HG02642 (cell line): ENCODE measurements at regions not wholly inside any gene's neighbourhood (a gene's known extent, or its start where the extent isn't known, plus 50 kb on each side); places are given as distances from the start of the nearest gene placed in this dataset.
"Not testable (repeated sequence)": the region's sequence is repeated elsewhere in the genome, so short reads cannot be mapped to it uniquely, and the experiment has no call there.

Experiments
- ATAC-seq: cut with Tn5 transposase; IDR thresholded peaks from one replicate; pipeline ENCODE4 v1.9.1; 2021; ENCODE audit warnings: mild to moderate bottlenecking; ENCODE audit not compliant: unreplicated experiment, poor library complexity

- no peak for ATAC-seq
Observed at GRCh38 chr1:68777851-68778250, 281.0 kb upstream of the DEPDC1 start.

- not testable (repeated sequence) for ATAC-seq
Observed at GRCh38 chr1:68779841-68780240, 283.0 kb upstream of the DEPDC1 start.

GRCh38 chr1:68780919-68781318 lies 284.0 kb upstream of the DEPDC1 start:
- no peak for ATAC-seq

DNA sequence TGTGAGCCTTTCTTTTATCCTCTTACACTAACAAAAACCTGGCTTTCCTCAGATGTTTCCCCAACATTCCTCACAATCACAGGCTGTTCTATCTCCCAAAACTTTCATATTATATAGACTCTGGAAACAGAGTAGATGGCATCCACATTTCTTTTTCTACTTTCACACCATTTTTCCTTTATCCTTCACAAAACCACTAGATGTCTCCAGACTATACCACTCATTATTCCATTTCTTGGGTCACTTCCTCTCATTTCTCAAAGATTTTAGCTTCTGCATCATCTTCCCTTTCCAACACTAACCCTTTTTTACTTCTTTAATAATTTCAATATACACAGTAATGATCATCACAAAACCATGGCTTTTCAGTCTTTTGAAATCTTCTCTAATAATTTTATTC lies 286.0 kb upstream of the DEPDC1 start:
- ATAC-seq, result no peak

DNA sequence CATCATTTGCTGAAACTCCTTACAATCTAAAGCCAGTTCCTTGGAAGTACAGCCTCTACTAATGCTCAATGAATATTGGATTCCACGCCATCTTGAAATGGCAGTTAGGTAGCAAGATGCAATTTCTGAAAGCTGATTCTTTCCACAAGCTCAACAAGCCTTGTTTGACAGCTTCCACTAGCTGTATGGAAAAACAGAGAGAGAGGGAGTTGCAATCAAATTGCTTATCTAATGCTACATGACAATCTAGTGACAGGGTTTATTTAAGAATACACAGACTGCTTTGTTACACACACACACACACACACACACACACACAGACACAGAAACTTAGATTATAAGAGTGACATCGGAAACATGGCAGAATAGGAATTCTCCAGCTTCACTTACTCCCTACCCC lies 288.4 kb upstream of the DEPDC1 start:
- ATAC-seq, result no peak

- no peak for ATAC-seq
Observed at GRCh38 chr1:68788762-68789161, 291.9 kb upstream of the DEPDC1 start.

DNA sequence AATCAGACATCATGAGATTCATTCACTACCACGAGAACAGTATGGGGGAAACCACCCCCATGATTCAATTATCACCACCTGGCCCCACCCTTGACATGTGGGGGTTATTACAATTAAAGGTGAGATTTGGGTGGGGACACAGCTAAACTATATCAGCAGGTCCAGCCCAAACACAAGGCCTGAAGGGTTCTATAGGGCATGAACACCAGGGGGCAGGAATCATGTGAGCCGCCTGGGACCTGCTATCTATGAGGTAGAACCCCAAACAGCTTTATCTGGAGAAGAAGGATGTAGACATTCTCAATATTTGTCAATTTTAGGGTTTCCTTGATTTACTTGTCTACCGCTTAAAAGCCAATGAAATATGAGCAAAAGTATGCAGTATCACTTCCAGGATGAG lies 294.9 kb upstream of the DEPDC1 start:
- ATAC-seq, result no peak

GRCh38 chr1:68795956-68796355 lies 299.1 kb upstream of the DEPDC1 start:
- no peak for ATAC-seq

GRCh38 chr1:68796888-68797287 lies 300.0 kb upstream of the DEPDC1 start:
- ATAC-seq, result no peak

GRCh38 chr1:68798071-68798470 lies 301.2 kb upstream of the DEPDC1 start:
- ATAC-seq, result no peak

DNA sequence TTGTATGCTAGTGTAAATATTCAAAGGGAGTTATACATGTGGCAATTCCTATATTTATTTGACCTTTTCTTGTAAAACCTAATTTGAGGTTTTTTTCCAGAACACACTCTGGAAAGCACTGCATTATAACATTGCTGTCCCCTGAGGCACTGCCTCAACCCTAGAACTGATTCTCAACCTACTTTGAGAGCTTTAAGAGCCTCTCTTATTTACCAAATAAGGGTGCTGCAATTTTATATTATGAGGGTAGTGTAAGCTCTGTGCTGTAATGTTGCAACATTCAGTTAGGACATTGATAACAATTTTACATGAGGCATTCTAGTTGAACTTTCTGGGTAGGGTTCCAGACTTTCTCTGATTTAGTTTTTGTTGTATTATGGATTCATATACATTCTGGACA lies 302.2 kb upstream of the DEPDC1 start:
- no peak for ATAC-seq

DNA sequence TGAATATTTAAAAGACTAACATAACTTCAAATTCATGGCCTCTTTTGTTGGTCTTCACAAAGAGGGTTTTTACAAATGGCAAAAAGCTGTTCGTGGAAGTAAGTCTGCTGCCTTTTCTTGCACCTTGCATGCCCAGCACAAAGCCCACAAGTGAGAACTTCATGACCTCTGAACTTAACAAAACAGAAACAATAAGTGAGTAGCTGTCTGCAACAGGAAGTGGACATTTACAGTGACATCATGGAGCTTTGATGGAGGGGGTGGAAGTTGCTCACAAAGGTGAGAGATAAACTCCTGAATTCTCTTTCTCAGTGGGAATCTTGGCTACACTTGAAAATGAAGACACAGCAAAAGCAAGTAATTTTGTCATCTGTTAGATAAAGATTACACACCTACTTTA lies 303.3 kb upstream of the DEPDC1 start:
- no peak for ATAC-seq

DNA sequence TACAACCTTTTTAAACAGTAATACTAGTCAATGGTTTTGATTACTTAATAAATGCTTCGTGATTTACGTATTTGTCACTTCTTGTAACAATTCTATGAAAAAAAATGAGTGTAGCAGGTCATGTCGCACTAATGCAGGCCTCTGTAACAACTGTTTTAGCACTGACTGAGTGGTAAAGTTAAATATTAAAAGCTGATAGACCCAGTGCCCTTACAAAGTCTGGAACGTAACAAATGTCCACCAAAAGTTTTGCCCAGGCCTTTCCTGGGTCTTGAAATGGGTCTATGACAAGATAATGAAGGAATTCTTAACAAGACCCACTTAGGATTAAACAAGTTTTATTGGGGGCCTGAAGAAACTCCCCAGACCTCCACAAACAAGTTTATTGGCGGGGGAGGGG lies 304.6 kb upstream of the DEPDC1 start:
- no peak for ATAC-seq

GRCh38 chr1:68805097-68805641 lies 308.3 kb upstream of the DEPDC1 start:
- no peak for ATAC-seq

DNA sequence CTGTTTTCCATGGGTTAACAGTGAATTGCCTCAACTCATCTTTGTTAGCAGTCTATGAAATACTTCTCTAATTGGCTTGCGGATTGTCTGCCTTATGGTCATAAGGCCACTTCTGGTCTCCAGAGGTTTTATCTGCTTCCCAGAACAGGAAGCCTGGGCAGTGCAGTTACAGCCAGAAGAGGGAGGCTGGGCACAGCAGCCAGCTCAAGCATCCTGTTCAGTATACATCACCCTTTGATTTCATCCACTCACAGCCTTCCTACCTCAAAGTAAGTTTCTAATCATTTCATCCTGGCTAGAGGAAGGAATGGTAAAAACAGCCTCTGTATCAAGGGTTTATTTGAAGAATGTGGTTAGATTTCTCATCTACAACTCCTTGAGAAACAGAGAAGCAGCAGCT lies 311.5 kb upstream of the DEPDC1 start:
- ATAC-seq, result no peak

- no peak for ATAC-seq
Observed at GRCh38 chr1:68811806-68812205, 314.9 kb upstream of the DEPDC1 start.

DNA sequence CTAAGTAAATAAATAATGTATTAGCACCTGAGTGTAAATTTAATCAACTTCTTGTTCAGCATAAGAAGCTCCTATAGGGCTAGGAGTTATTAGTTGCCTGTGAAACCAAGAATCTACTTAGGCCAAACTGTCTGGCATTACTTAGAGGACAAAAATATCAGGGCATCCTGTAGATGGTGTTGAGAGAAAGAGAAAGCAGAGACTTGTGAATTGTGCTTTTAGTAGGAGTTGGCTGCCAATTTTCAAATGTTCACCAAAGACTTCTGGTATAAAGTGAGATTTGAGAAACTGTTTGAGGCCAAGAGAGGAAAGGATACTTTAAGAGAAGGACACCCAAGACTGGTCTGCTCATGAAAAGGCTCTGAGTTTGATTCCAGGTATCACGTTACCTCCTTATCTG lies 315.5 kb upstream of the DEPDC1 start:
- no peak for ATAC-seq

GRCh38 chr1:68814067-68814466 lies 317.2 kb upstream of the DEPDC1 start:
- ATAC-seq, result no peak

GRCh38 chr1:68815632-68816031 lies 318.8 kb upstream of the DEPDC1 start:
- ATAC-seq, result no peak

GRCh38 chr1:68817505-68818210 lies 320.8 kb upstream of the DEPDC1 start:
- ATAC-seq, result not testable (repeated sequence)

- ATAC-seq, result no peak
Observed at GRCh38 chr1:68819190-68819829, 322.4 kb upstream of the DEPDC1 start.

DNA sequence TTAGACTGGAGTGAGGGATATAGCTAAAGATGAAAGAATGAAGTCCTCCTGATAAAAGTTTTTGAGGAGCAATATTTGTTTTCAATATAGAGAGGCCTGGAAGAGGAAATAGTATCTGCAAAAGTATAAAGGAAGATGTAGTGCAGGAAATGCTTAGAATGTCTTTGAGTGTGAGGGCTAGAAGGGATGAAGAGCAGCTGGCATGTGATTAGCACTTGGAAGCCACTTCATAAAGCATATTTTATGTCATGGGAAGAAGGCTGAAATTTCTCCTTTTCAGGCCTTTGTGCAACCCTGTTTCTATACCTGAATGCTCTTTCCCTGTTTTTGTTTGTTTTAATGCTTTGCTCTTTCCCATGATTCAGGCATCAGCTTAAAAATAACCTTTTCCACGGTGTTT lies 323.3 kb upstream of the DEPDC1 start:
- no peak for ATAC-seq
